PFSK-1 (cell line): ENCODE measurements at regions not wholly inside any gene's neighbourhood (a gene's known extent, or its start where the extent isn't known, plus 50 kb on each side); places are given as distances from the start of the nearest gene placed in this dataset.

Experiments
- FOXP2 ChIP-seq: optimal IDR thresholded peaks from 2 replicates; pipeline ENCODE3; 2011; ENCODE audit warnings: borderline replicate concordance, control low read depth, inconsistent platforms; ENCODE audit not compliant: insufficient read depth; ENCODE audit errors: extremely low read length, extremely low read depth
- POLR2AphosphoS5 ChIP-seq: IDR thresholded peaks from 2 replicates; pipeline ENCODE4 v1.6.1; 2012; ENCODE audit warnings: low read depth, mild to moderate bottlenecking, control low read depth, low read length, moderate library complexity
- SIN3A ChIP-seq: IDR thresholded peaks from 2 replicates; pipeline ENCODE4 v1.6.1; 2012; ENCODE audit warnings: mild to moderate bottlenecking, low read length, moderate library complexity, borderline replicate concordance; ENCODE audit not compliant: insufficient read depth
- TAF1 ChIP-seq: IDR thresholded peaks from 2 replicates; pipeline ENCODE4 v1.6.1; 2012; ENCODE audit warnings: low read length, control low read depth, borderline replicate concordance; ENCODE audit not compliant: insufficient read depth
- TF ChIP-seq, protein P1 (sequence below), 2 experiments: IDR thresholded peaks; 2 replicates each; pipeline versions ENCODE4 v1.6.1 to v1.8.0; 2011 to 2012; ENCODE audit warnings: low read depth in 2 of 2, low read length in 2 of 2, control low read depth in 1 of 2, inconsistent platforms in 1 of 2, mild to moderate bottlenecking in 1 of 2, moderate library complexity in 1 of 2; ENCODE audit not compliant: insufficient read depth in 1 of 2

DNA sequence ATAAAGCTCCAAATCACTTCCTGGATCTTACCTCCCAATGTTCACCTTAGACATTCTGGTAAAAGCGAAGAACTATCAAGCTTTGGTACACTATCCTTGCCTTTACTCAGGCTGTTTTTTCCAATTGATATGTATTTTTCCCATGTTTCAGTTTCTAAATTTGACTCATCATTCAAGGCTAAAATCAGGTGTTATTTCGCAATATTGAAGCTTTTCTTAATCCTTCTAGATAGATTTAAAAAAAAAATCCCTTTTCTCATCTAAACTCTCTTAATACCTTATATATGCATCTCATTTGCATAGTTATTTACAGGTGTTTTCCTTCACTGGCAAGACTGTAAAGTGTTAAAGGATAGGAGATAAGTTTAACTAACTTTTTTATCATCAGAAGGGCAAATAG lies 608.1 kb upstream of the FAM241A start:
- no peak for TF ChIP-seq FOXP2
- TF ChIP-seq, protein P1, sequence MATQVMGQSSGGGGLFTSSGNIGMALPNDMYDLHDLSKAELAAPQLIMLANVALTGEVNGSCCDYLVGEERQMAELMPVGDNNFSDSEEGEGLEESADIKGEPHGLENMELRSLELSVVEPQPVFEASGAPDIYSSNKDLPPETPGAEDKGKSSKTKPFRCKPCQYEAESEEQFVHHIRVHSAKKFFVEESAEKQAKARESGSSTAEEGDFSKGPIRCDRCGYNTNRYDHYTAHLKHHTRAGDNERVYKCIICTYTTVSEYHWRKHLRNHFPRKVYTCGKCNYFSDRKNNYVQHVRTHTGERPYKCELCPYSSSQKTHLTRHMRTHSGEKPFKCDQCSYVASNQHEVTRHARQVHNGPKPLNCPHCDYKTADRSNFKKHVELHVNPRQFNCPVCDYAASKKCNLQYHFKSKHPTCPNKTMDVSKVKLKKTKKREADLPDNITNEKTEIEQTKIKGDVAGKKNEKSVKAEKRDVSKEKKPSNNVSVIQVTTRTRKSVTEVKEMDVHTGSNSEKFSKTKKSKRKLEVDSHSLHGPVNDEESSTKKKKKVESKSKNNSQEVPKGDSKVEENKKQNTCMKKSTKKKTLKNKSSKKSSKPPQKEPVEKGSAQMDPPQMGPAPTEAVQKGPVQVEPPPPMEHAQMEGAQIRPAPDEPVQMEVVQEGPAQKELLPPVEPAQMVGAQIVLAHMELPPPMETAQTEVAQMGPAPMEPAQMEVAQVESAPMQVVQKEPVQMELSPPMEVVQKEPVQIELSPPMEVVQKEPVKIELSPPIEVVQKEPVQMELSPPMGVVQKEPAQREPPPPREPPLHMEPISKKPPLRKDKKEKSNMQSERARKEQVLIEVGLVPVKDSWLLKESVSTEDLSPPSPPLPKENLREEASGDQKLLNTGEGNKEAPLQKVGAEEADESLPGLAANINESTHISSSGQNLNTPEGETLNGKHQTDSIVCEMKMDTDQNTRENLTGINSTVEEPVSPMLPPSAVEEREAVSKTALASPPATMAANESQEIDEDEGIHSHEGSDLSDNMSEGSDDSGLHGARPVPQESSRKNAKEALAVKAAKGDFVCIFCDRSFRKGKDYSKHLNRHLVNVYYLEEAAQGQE (IDR thresholded peaks at IDR 0.05; ENCODE audit: insufficient read depth in 1 of 2, low read depth in 2 of 2, low read length in 2 of 2) = no peak
- TF ChIP-seq SIN3A = no peak
- TF ChIP-seq POLR2AphosphoS5 = no peak

DNA sequence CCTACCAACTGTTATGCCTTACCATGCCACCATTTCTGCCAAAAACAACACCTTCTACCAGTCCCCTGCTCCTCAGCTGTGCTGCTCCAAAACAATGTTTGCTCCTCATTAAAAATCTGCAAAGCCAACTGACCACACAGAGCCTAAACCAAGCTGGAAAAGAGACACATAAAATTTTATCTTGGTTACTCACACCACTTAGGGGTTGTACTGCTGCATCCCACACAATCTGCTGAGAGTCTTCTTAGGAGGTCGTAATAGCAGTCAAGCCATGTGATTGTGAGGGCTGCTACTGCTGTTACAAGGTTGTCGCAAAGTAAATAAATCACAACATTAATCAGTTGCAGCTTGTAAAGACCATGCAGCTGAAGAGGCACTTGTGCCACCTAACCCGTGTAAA lies 607.4 kb upstream of the FAM241A start:
- TF ChIP-seq, protein P1 (IDR thresholded peaks at IDR 0.05; ENCODE audit: insufficient read depth in 1 of 2, low read depth in 2 of 2, low read length in 2 of 2) = no peak
- TF ChIP-seq TAF1 (no peak), SIN3A (no peak), POLR2AphosphoS5 (no peak), FOXP2 (no peak)

DNA sequence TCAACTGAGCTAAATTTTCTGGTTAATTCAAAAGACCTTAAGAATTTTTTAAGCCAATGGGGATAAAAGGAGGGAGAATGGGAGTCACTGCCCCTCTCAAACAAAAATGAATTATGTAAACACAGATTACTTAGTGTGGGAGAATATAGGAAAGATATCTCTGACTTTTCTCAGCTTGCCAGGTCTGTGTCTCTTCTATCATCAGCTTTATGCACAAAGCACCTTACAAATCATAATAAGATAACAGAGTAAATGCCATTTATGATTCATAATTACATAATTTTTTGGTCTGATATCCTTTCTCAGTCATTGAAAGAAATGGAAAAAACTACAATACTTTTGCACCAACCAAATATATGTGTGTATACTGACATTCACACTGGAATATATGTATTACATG lies 604.6 kb upstream of the FAM241A start:
- TF ChIP-seq POLR2AphosphoS5 (no peak), TAF1 (no peak), FOXP2 (no peak), SIN3A (no peak)
- TF ChIP-seq, protein P1 (IDR thresholded peaks at IDR 0.05; ENCODE audit: insufficient read depth in 1 of 2, low read depth in 2 of 2, low read length in 2 of 2) = no peak

DNA sequence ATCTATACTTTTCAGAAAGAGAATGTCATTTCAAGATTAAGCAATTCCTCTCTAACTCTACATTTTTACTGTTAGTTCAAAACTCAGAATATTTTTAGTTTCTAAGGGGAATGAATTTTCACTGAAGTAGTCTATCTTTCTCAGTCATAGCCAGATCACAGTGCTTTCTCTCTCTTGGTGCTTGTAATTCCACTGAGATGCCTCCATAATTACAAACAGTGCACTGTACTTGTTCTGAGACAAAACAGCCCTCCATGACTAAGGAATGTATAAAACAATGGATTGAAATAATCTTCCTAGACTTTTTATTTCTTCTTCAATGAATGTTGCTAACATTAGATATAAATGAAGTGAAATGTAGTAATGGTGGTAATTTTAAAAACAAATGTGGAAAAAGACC lies 603.2 kb upstream of the FAM241A start:
- TF ChIP-seq, protein P1 (IDR thresholded peaks at IDR 0.05; ENCODE audit: insufficient read depth in 1 of 2, low read depth in 2 of 2, low read length in 2 of 2) = no peak
- TF ChIP-seq FOXP2 (no peak), POLR2AphosphoS5 (no peak), TAF1 (no peak), SIN3A (no peak)

DNA sequence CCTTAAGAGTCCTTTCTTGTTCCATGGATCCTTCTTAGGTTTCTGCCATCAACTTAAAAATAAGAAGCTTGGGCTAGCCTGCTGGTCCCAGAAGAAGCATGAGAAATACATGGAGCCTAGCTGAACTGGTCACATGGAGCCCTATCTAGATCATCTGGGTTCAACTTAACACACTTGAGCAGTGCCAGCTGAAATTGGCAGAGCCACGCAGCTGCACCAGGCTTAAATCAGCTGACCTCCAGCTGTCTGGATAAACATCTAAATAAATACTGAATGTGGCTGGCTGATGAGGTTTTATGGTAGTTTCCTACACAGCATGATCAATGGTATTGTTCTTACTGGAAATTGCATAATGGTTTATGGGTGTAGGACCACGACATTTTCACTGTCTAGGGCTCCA lies 598.4 kb upstream of the FAM241A start:
- no peak for TF ChIP-seq SIN3A
- TF ChIP-seq TAF1 = no peak
- TF ChIP-seq POLR2AphosphoS5 = no peak
- TF ChIP-seq, protein P1 (IDR thresholded peaks at IDR 0.05; ENCODE audit: insufficient read depth in 1 of 2, low read depth in 2 of 2, low read length in 2 of 2) = no peak
- TF ChIP-seq FOXP2 = no peak
